Trophoblast cell (in vitro differentiated cells and primary cell): ENCODE measurements at regions not wholly inside any gene's neighbourhood (a gene's known extent, or its start where the extent isn't known, plus 50 kb on each side); places are given as distances from the start of the nearest gene placed in this dataset.
"Not testable (repeated sequence)": the region's sequence is repeated elsewhere in the genome, so short reads cannot be mapped to it uniquely, and the experiment has no call there.

Experiments used
- DNase-seq, 2 donors: peaks; one replicate each; pipeline ENCODE4 v3.0.0-alpha.2; 2016
- H2AFZ ChIP-seq: 2 replicates; pipeline ENCODE4 v1.6.1; 2013; ENCODE audit warnings: low read length, moderate library complexity, mild to moderate bottlenecking; ENCODE audit not compliant: insufficient read depth, poor library complexity
- H2AK5ac ChIP-seq: 2 replicates; pipeline ENCODE4 v1.6.1; 2013; ENCODE audit warnings: mild to moderate bottlenecking, low read length
- H2BK120ac ChIP-seq: 2 replicates; pipeline ENCODE4 v1.6.1; 2013; ENCODE audit warnings: low read length, mild to moderate bottlenecking, moderate library complexity; ENCODE audit not compliant: insufficient read depth, poor library complexity
- H2BK12ac ChIP-seq: 2 replicates; pipeline ENCODE4 v1.6.1; 2013; ENCODE audit warnings: mild to moderate bottlenecking, low read length, moderate library complexity
- H2BK5ac ChIP-seq: 2 replicates; pipeline ENCODE4 v1.6.1; 2013; ENCODE audit warnings: low read length, low read depth, moderate library complexity, mild to moderate bottlenecking; ENCODE audit not compliant: poor library complexity
- H3K14ac ChIP-seq: 2 replicates; pipeline ENCODE4 v1.6.1; 2013; ENCODE audit warnings: mild to moderate bottlenecking, low read length
- H3K18ac ChIP-seq: 2 replicates; pipeline ENCODE4 v1.6.1; 2013; ENCODE audit warnings: mild to moderate bottlenecking, low read length
- H3K23ac ChIP-seq: 2 replicates; pipeline ENCODE4 v1.6.1; 2013; ENCODE audit warnings: low read length
- H3K27ac ChIP-seq: 2 replicates; pipeline ENCODE4 v1.5.1; 2013; ENCODE audit warnings: low read depth, mild to moderate bottlenecking, inconsistent platforms, low read length, moderate library complexity
- H3K27me3 ChIP-seq: 2 replicates; pipeline ENCODE4 v1.6.1; 2013; ENCODE audit warnings: inconsistent platforms, mild to moderate bottlenecking, low read length, moderate library complexity; ENCODE audit not compliant: insufficient read depth
- H3K36me3 ChIP-seq, 2 experiments: 1 replicate in 1 of 2; 2 replicates in 1 of 2; pipeline ENCODE4 v1.6.1; 2013; ENCODE audit warnings: low read length in 2 of 2, mild to moderate bottlenecking in 2 of 2, moderate library complexity in 1 of 2; ENCODE audit not compliant: insufficient read depth in 2 of 2, control insufficient read depth in 1 of 2
- H3K4ac ChIP-seq: 2 replicates; pipeline ENCODE4 v1.6.1; 2013; ENCODE audit warnings: low read depth, mild to moderate bottlenecking, low read length, moderate library complexity
- H3K4me1 ChIP-seq, 2 experiments: 1 replicate in 1 of 2; 2 replicates in 1 of 2; pipeline ENCODE4 v1.6.1; 2013; ENCODE audit warnings: low read length in 2 of 2, mild to moderate bottlenecking in 2 of 2, moderate library complexity in 1 of 2; ENCODE audit not compliant: insufficient read depth in 2 of 2, control insufficient read depth in 1 of 2
- H3K4me2 ChIP-seq: 2 replicates; pipeline ENCODE4 v1.6.1; 2013; ENCODE audit warnings: inconsistent platforms, mild to moderate bottlenecking, low read length, moderate library complexity
- H3K4me3 ChIP-seq: 2 replicates; pipeline ENCODE4 v1.5.1; 2013; ENCODE audit warnings: mild to moderate bottlenecking, low read depth, low read length, inconsistent platforms
- H3K79me1 ChIP-seq: one replicate; pipeline ENCODE4 v1.6.1; 2013; ENCODE audit warnings: low read length
- H3K79me2 ChIP-seq: 2 replicates; pipeline ENCODE4 v1.6.1; 2013; ENCODE audit warnings: low read length, mild to moderate bottlenecking; ENCODE audit not compliant: control insufficient read depth, insufficient read depth, poor library complexity
- H3K9ac ChIP-seq: 2 replicates; pipeline ENCODE4 v1.6.1; 2013; ENCODE audit warnings: mild to moderate bottlenecking, low read length
- H3K9me3 ChIP-seq: 2 replicates; pipeline ENCODE4 v1.6.1; 2013; ENCODE audit warnings: low read depth, mild to moderate bottlenecking, control low read depth, inconsistent platforms, low read length; ENCODE audit not compliant: insufficient read depth
- H4K12ac ChIP-seq: 2 replicates; pipeline ENCODE4 v1.6.1; 2013; ENCODE audit warnings: low read depth, mild to moderate bottlenecking, low read length, moderate library complexity
- H4K8ac ChIP-seq: 2 replicates; pipeline ENCODE4 v1.6.1; 2013; ENCODE audit warnings: low read depth, mild to moderate bottlenecking, low read length, moderate library complexity
- H4K91ac ChIP-seq: one replicate; pipeline ENCODE4 v1.6.1; 2013; ENCODE audit warnings: low read depth, mild to moderate bottlenecking, low read length, moderate library complexity
- WGBS: extraction: QIAGEN DNeasy Blood & Tissue Kit; methylation state at CpG from one replicate; pipeline ENCODE4 v1.1.7; 2013; ENCODE audit warnings: missing lambda C conversion rate; ENCODE audit not compliant: insufficient read length, insufficient coverage; ENCODE audit errors: extremely low coverage; 5-methylcytosine and 5-hydroxymethylcytosine counted together

DNA sequence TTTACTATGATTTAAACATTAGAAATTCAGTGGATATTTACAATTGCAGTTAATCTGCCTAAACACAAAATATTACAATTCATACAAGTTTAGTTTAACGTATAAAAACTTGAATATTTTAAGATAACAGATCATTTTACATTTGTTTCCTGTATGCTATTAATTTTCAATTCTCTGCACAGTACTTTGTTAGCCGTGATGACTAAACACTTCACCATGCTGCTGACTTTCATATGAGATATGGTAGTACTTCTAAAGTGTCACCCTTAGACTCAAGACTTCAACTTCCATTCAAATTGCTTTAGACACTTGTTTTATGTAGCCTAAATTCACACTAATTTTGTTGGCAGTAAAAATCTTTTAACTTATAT, 1646.4 kb upstream of the ADGRL3 start:
- no peak overlapping the region for H3K4ac ChIP-seq
- no peak overlapping the region for H3K14ac ChIP-seq
- no peaks in the 10 kb centered on the region for H3K79me1 ChIP-seq
- no peak overlapping the region for H2BK12ac ChIP-seq
- no peaks in the 10 kb centered on the region for H3K27me3 ChIP-seq
- no peak overlapping the region for H2BK5ac ChIP-seq
- no peak overlapping the region for H3K23ac ChIP-seq
- WGBS: no CpG with 5 or more reads among the region's 2 CpGs
- no peaks in the 10 kb centered on the region for H3K9me3 ChIP-seq
- no peak overlapping the region for H2BK120ac ChIP-seq
- no peaks in the 10 kb centered on the region for H3K79me2 ChIP-seq
- H3K27ac ChIP-seq: no peak overlapping the region
- no peak overlapping the region for H3K4me3 ChIP-seq
- H3K9ac ChIP-seq: no peak overlapping the region
- DNase-seq: peak in 1 of 2 donors; percentile 56
- H3K36me3 ChIP-seq: no peaks in the 10 kb centered on the region
- no peak overlapping the region for H4K8ac ChIP-seq
- no peak overlapping the region for H2AFZ ChIP-seq
- H3K18ac ChIP-seq: no peak overlapping the region
- peaks cover 1 to 3% of the 10 kb centered on the region in 2 experiments for H3K4me1 ChIP-seq
- no peak overlapping the region for H2AK5ac ChIP-seq
- H4K12ac ChIP-seq: no peak overlapping the region
- H4K91ac ChIP-seq: no peak overlapping the region
- H3K4me2 ChIP-seq: no peak overlapping the region

- not testable (repeated sequence) for H3K27ac ChIP-seq, H3K23ac ChIP-seq, H3K79me1 ChIP-seq, H3K14ac ChIP-seq, H3K27me3 ChIP-seq, H4K8ac ChIP-seq, H4K91ac ChIP-seq, H3K9me3 ChIP-seq, H3K36me3 ChIP-seq, H2BK5ac ChIP-seq, H3K4ac ChIP-seq, H2BK12ac ChIP-seq, H3K79me2 ChIP-seq, DNase-seq, H2AK5ac ChIP-seq, H2AFZ ChIP-seq, H3K18ac ChIP-seq, H3K4me2 ChIP-seq, H4K12ac ChIP-seq, H3K9ac ChIP-seq, H3K4me1 ChIP-seq, H2BK120ac ChIP-seq, H3K4me3 ChIP-seq
- no CpG with 5 or more reads among the region's 2 CpGs for WGBS
Measured at GRCh38 chr4:59556191-59556590, 1643.9 kb upstream of the ADGRL3 start.

DNA sequence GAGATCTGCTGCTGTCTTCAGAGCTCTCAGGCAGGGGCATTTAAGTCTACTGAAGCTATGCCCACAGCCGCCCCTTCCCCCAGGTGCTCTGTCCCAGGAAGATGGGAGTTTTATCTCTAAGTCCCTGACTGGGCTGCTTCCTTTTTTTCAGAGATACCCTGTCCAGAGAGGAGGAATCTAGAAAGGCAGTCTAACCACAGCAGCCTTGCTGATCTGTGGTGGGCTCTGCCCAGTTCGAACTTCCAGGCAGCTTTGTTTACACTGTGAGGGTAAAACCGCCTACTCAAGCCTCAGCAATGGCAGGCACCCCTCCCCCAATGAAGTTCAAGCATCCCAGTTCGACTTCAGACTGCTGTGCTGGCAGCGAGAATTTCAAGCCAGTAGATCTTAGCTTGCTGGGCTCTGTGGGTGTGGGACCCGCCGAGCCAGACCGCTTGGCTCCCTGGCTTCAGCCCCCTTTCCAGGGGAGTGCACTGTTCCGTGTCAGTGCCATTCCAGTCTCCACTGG, 1639.9 kb upstream of the ADGRL3 start:
- H3K79me1 ChIP-seq, H3K27ac ChIP-seq, DNase-seq, H3K36me3 ChIP-seq, H3K18ac ChIP-seq, H3K9me3 ChIP-seq, H3K9ac ChIP-seq, H3K4me1 ChIP-seq, H2AK5ac ChIP-seq, H4K8ac ChIP-seq, H3K4me3 ChIP-seq, H3K79me2 ChIP-seq, H3K23ac ChIP-seq, H3K27me3 ChIP-seq, H2BK120ac ChIP-seq, H2AFZ ChIP-seq, H4K12ac ChIP-seq, H2BK12ac ChIP-seq, H4K91ac ChIP-seq, H3K14ac ChIP-seq, H3K4ac ChIP-seq, H3K4me2 ChIP-seq, H2BK5ac ChIP-seq: not testable (repeated sequence)
- WGBS: no CpG with 5 or more reads among the region's 9 CpGs

- Histone ChIP-seq H3K4ac (no peak overlapping the region), H2AFZ (no peak overlapping the region), H2BK120ac (no peak overlapping the region), H4K12ac (no peak overlapping the region), H3K36me3 (no peaks in the 10 kb centered on the region), H3K4me3 (no peak overlapping the region), H3K79me1 (no peaks in the 10 kb centered on the region), H3K18ac (no peak overlapping the region), H3K9ac (no peak overlapping the region), H3K14ac (no peak overlapping the region), H3K4me1 (no peaks in the 10 kb centered on the region), H2AK5ac (no peak overlapping the region), H3K27ac (no peak overlapping the region), H4K91ac (no peak overlapping the region), H3K79me2 (no peaks in the 10 kb centered on the region), H3K9me3 (no peaks in the 10 kb centered on the region), H3K23ac (no peak overlapping the region), H3K4me2 (no peak overlapping the region), H2BK12ac (no peak overlapping the region), H3K27me3 (no peaks in the 10 kb centered on the region), H4K8ac (no peak overlapping the region), H2BK5ac (no peak overlapping the region)
- no peak for DNase-seq
- WGBS: no CpG with 5 or more reads among the region's 1 CpG
Measured at GRCh38 chr4:59565836-59566235, 1634.3 kb upstream of the ADGRL3 start.
